Renal cortical epithelial cell (primary cell): ENCODE measurements at regions not wholly inside any gene's neighbourhood (a gene's known extent, or its start where the extent isn't known, plus 50 kb on each side); places are given as distances from the start of the nearest gene placed in this dataset.

ENCODE experiments used
- DNase-seq: peaks from one replicate; pipeline ENCODE4 v3.0.0-alpha.2; 2011; ENCODE audit warnings: low read depth

GRCh38 chr12:113684908-113685782 is 213.5 kb upstream of the LHX5 start:
- DNase-seq, result no peak

- no peak for DNase-seq
Measured at GRCh38 chr12:113684053-113684907, 212.6 kb upstream of the LHX5 start.

DNA sequence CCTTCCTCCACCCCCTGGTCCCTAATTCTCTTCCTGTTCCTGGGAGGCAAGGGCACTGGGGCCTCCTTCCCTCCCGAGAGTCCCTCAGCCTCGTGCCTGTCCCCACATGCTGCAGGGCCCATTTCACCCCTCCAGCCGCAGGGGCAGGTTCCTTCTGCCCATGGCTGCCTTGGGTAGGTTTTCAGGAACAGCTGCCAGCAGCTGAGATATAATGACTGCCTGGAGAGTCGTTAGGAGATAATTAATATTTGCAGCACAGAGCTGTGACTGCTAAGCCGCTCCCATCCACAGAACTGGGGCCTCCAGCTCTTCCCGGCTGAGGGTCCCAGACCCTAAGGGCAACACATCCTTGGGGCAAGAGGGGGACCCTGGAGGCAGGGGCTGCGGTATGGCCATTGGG is 211.9 kb upstream of the LHX5 start:
- no peak for DNase-seq

DNA sequence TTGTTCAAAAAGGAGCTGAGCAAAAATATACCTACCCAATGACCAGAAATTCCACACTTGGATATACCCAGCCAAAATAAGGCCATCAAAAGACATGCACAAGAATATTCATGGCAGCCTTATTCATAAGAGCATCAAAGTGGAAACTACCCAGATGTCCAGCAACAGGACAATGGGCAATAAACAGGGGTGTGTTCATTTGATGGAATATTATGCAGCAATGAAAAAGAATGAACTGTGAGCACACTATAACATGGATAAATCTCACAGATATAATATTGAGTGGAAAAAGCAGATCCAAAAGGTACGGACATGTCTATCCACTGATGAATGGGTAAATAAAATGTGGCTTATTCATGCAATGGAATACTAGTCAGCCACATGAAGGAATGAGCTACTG is 209.2 kb upstream of the LHX5 start:
- no peak for DNase-seq

DNA sequence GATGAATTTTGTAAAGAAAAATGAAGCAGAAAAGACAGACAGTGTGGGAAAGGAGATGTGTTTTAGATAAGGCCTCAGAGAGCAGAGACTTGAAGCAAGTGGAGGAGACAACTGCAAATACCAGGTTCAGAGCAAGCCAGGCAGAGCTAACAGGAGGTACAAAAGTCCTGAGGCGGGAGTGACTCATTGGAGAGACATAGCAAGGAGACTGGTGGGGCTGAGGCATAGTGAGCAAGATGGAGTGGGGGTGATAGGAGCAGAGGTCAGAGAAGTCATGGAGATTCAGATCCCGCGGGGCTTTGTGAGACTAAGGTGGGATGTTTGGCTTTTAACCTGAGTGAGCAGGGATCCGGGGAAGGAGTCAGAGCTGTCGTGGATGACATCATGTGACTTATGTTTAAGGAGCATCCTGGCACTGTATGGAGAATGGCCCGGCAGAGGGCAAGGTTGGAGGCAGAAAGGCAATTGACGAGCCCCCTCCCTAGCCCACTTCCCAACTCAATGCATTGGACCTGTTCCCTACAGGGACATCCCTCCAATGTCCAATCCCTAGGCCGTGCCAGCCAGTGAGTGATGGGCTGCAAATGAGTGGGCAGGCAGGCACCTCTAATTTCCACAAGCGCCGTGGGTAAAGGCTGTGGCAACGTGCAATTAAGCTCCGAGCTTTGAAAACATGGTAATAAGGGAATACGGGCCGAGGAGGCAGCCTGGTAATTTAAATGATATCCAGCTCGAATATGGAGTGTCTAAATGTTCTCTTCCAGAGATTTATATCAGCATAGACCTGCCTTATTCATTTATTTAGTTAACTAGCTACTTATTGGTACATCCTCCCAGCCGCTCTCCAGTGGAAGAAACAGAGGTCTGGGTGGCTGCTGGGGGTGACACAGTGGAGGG is 206.8 kb upstream of the LHX5 start:
- DNase-seq, result no peak

DNA sequence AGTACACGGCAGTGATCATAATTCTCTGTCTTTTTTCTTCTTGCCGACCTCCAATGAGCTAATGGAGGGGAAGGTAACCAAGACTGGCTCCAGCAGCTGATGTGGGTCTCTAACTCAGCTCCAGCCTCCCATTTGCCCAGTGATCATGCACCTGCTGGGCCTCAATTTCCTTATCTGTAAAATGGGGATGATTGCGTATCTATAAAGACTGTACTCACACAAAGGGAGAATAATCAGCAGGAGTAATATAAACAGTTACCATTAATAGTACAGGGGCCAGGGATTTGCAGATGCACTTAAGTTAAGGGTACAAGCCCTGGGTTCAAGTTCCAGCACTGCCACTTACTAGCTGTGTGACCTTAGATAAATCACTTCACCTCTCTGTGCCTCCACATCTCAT is 204.9 kb upstream of the LHX5 start:
- no peak for DNase-seq

GRCh38 chr12:113676117-113676516 is 204.4 kb upstream of the LHX5 start:
- DNase-seq, result no peak

DNA sequence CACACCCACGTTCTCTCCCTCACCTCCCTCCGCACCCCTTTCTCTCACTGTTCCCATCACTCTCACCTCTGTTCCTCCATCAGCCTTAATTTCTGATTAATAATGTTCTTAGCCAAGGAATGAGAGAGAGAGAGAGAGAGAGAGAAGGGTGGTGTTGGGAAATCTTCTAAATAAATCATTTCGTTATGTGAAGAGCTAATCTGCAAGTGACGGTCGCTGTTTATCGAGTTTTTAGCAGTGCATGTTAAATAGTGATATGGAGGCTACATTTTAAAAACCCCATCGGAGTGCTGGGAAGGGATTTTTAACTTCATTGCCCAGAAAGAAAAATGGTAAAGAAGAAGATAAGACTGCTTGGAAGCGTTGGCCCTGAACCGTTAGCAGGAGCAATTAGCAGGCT is 203.3 kb upstream of the LHX5 start:
- no peak for DNase-seq

GRCh38 chr12:113674302-113674701 is 202.6 kb upstream of the LHX5 start:
- no peak for DNase-seq

DNA sequence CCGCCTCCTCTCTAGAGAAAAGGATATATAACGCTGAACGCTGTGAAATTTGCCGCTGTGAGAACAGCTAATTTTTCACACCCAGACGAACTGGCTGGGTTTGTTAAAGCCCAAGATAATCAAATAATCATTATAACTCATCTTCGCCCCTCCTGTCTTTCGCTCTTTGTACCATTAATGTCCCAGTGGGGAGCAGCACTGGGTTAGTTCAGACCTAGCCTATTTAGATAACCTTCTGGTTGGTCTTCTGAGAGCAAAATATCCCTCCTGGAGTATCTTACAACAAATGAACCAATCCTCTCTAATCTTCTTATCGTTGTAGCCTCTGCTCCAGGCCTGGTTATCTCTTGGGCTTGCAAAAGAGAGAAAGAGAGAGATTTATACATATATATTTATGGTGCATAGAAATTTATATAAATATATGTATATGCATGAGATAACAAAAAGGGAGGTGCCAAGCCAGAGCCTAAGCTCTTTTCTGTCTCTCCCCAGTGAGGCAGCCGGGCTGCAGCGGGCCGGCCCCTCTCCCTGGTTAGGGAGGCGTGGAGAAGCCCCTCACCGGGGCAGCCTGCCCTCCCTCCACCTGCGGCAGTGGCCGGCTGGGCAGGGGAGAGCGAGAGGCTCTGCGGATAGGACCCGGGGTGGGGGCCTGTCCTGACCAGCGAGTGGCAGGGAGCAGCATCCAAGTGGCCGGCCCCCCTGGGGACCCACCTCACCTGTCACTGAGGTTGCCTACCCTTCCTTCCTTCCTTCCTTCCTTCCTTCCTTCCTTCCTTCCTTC is 202.0 kb upstream of the LHX5 start:
- no peak for DNase-seq

DNA sequence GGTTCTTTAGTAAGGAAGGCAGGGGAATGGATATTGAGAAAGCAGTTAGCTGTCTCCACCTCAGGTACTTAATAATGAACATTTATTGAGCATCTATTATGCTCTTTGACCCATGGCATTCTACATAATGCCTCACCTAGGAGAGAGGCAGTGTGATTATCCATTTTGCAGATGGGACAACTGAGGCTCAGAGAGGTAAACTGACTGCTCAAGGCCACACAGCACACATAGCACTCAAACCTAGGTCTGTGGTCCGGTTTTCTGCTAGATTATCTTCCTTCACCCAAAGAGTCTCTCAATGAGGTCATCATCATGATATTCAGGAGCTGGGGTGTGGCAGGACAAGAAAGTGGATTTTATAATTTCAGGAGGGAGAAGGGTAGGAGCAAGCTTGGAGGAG is 199.1 kb upstream of the LHX5 start:
- no peak for DNase-seq

- DNase-seq, result no peak
Measured at GRCh38 chr12:113667676-113668356, 196.1 kb upstream of the LHX5 start.

GRCh38 chr12:113667095-113667494 is 195.4 kb upstream of the LHX5 start:
- no peak for DNase-seq

GRCh38 chr12:113666223-113666622 is 194.6 kb upstream of the LHX5 start:
- DNase-seq, result no peak

DNA sequence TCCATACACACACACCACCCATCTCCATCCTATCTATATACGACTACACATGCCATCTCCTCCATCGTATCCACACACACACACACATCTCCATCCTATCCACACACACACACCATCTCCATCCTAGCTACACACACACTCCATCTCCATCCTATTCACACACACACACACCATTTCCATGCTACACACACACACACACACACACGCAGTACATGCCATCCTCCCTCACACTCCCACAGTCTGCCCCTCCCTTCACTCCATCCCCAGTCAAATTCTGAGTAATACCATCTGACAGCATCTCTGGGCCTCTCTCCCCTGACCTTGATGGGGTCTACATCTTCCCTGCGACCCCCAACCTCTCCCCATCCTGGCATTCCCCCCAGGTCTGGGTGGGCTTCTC is 193.8 kb upstream of the LHX5 start:
- DNase-seq, result no peak

DNA sequence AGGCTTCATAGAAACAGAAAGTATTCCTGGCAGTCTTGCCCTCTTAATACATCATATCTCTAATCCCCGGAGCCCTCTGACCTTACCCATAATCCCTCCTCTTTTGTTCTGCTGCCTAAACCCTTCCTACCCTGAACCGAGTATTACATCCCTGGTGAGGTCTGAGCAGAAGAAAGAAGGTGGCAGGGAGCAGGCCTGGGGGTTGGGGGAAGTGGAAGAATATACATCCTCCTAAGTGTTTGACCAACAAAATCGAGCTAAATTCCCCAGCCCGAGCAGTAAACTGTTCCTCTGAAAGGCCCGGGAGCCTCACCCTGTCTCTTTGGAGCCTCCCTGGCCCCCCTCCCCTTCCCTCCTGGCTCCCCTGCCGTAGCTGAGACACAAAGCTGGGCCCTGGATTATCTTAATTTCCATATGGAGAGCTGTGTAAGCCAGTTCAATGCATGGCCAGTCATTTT is 192.6 kb upstream of the LHX5 start:
- no peak for DNase-seq

DNA sequence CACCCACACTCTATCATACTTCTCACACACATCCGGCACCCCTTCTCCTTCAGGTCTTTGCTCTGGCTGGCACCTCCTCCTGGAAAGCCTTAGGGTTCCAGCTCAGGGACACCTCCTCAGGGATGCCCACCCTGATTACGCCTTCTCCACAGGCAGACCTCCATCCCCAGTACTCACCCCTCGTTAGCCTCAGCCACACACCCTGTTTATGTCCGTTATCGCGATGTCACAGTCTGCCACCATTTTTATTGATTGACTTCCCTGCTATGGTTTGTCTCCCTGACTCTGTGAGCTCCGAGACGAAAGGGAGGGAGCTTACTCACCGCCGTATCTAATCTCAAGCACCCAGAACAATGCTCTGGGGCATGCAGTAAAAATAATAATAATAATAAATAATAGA is 191.7 kb upstream of the LHX5 start:
- no peak for DNase-seq

GRCh38 chr12:113660936-113661335 is 189.3 kb upstream of the LHX5 start:
- no peak for DNase-seq

DNA sequence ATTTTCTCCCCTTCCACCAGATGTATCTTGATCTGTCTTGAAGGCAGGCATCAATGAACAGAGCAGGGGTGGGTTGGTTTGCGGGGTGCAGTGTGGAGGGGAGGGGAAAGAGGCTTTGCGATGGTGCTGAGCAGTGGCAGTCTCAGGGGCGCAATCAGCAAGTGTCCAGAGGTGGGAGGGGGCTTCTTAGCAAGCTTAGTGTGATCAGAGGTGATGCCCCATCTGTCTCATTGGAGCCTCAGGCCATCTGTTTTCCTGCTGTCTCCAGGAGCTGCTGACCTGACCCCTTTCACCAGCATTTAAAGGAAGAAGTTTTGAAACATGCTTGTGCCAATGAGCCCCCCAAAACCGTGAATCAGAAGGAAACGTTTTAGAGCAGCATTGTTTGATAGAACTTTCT is 187.7 kb upstream of the LHX5 start:
- DNase-seq, result no peak

GRCh38 chr12:113659015-113659414 is 187.3 kb upstream of the LHX5 start:
- DNase-seq, result no peak
